ENCODE measurements at regions not wholly inside any gene's neighbourhood (a gene's known extent, or its start where the extent isn't known, plus 50 kb on each side); places are given as distances from the start of the nearest gene placed in this dataset.
"Not testable (repeated sequence)": the region's sequence is repeated elsewhere in the genome, so short reads cannot be mapped to it uniquely, and the experiment has no call there.

GRCh38 chr10:22060984-22061383, 57.5 kb upstream of the DNAJC1 start:
- not testable (repeated sequence) for TF ChIP-seq CTCF (conservative IDR thresholded peaks at IDR 0.05; ENCODE audit: low read length); EZH2phosphoT487 (IDR thresholded peaks at IDR 0.05; ENCODE audit: borderline replicate concordance)
